Neural cell (in vitro differentiated cells): ENCODE measurements at regions not wholly inside any gene's neighbourhood (a gene's known extent, or its start where the extent isn't known, plus 50 kb on each side); places are given as distances from the start of the nearest gene placed in this dataset.

Experiments
- H2AFZ ChIP-seq: fragments of 200-600, 300-800 bp; sonication (generic), shearing (Covaris generic); 2 replicates; pipeline ENCODE4 v1.6.0; 2014; ENCODE audit warnings: low read depth, mild to moderate bottlenecking, antibody characterized with exemption, low read length, moderate library complexity
- H3F3A ChIP-seq: fragments of 200-600 bp; shearing (Covaris generic); 2 replicates; pipeline ENCODE4 v1.6.1; 2016; ENCODE audit warnings: mild to moderate bottlenecking, moderate library complexity, mixed read lengths, antibody characterized with exemption, low read length; ENCODE audit not compliant: insufficient read depth, poor library complexity, severe bottlenecking
- H3K27ac ChIP-seq: fragments of 200-600, 300-800 bp; sonication (generic), shearing (Covaris generic); 2 replicates; pipeline ENCODE4 v1.5.1; 2014; ENCODE audit warnings: mild to moderate bottlenecking, low read length, moderate library complexity
- H3K27me3 ChIP-seq: fragments of 300-800, 200-600 bp; sonication (generic), shearing (Covaris generic); 2 replicates; pipeline ENCODE4 v1.6.0; 2014; ENCODE audit warnings: mild to moderate bottlenecking, low read depth, low read length, moderate library complexity; ENCODE audit not compliant: insufficient read depth
- H3K36me3 ChIP-seq: fragments of 300-800, 200-600 bp; sonication (generic), shearing (Covaris generic); 2 replicates; pipeline ENCODE4 v1.5.1; 2014; ENCODE audit warnings: mild to moderate bottlenecking, antibody characterized with exemption, low read length, moderate library complexity; ENCODE audit not compliant: insufficient read depth
- H3K4me2 ChIP-seq: fragments of 300-800, 200-600 bp; sonication (generic), shearing (Covaris generic); 2 replicates; pipeline ENCODE4 v1.6.0; 2014; ENCODE audit warnings: mild to moderate bottlenecking, low read length
- H3K4me3 ChIP-seq: fragments of 300-800, 200-600 bp; sonication (generic), shearing (Covaris generic); 2 replicates; pipeline ENCODE4 v1.5.1; 2014; ENCODE audit warnings: mild to moderate bottlenecking, low read length, moderate library complexity
- H3K79me2 ChIP-seq: fragments of 200-600 bp; shearing (Covaris generic); replicated peaks from 2 replicates; pipeline ENCODE4 v1.6.0; 2014; ENCODE audit warnings: mild to moderate bottlenecking, low read length, moderate library complexity; ENCODE audit not compliant: insufficient read depth
- H3K9ac ChIP-seq: fragments of 300-800, 200-600 bp; sonication (generic), shearing (Covaris generic); 2 replicates; pipeline ENCODE4 v1.6.1; 2016; ENCODE audit warnings: mild to moderate bottlenecking, low read length, mixed read lengths
- H3K9me2 ChIP-seq: fragments of 200-600 bp; shearing (Covaris generic); 2 replicates; pipeline ENCODE4 v1.6.1; 2016; ENCODE audit warnings: mild to moderate bottlenecking, low read length, mixed read lengths; ENCODE audit not compliant: insufficient read depth
- H3K9me3 ChIP-seq: fragments of 200-600, 300-800 bp; sonication (generic), shearing (Covaris generic); 2 replicates; pipeline ENCODE4 v1.6.1; 2016; ENCODE audit warnings: mild to moderate bottlenecking, mixed run types, low read length, moderate library complexity, mixed read lengths
- H4K20me1 ChIP-seq: fragments of 200-600 bp; shearing (Covaris generic); 2 replicates; pipeline ENCODE4 v1.6.1; 2016; ENCODE audit warnings: mild to moderate bottlenecking, mixed run types; ENCODE audit not compliant: insufficient read depth
- EP300 ChIP-seq: fragments of 450-650 bp; conservative IDR thresholded peaks from 2 replicates; pipeline ENCODE4 v1.6.1; 2014; ENCODE audit warnings: antibody characterized with exemption, mild to moderate bottlenecking, moderate library complexity; ENCODE audit not compliant: poor library complexity, severe bottlenecking
- EZH2 ChIP-seq: fragments of 200-600, 300-800 bp; shearing (Covaris generic), sonication (generic); IDR thresholded peaks from 2 replicates; pipeline ENCODE4 v1.6.1; 2014; ENCODE audit warnings: antibody characterized with exemption, low read length, borderline replicate concordance, mild to moderate bottlenecking; ENCODE audit not compliant: insufficient read depth, poor library complexity, severe bottlenecking
- MXI1 ChIP-seq: fragments of 450-650 bp; conservative IDR thresholded peaks from 2 replicates; pipeline ENCODE4 v1.6.1; 2014; ENCODE audit warnings: antibody characterized with exemption, mild to moderate bottlenecking; ENCODE audit not compliant: poor library complexity, severe bottlenecking
- POLR2AphosphoS5 ChIP-seq: IDR thresholded peaks from 2 replicates; pipeline ENCODE4 v1.6.1; 2012
- RAD21 ChIP-seq: fragments of 450-650 bp; conservative IDR thresholded peaks from 2 replicates; pipeline ENCODE4 v1.6.1; 2014; ENCODE audit warnings: antibody characterized with exemption, mild to moderate bottlenecking, moderate library complexity
- SMC3 ChIP-seq: fragments of 450-650 bp; conservative IDR thresholded peaks from 2 replicates; pipeline ENCODE4 v1.6.1; 2014; ENCODE audit warnings: antibody characterized with exemption, mild to moderate bottlenecking, moderate library complexity; ENCODE audit not compliant: poor library complexity
- TAF1 ChIP-seq: IDR thresholded peaks from 2 replicates; pipeline ENCODE4 v1.6.1; 2012; ENCODE audit warnings: low read depth
- TF ChIP-seq, protein P1 (sequence below): fragments of 450-650 bp; IDR thresholded peaks from 2 replicates; pipeline ENCODE4 v1.5.1; 2014; ENCODE audit warnings: antibody characterized with exemption, mild to moderate bottlenecking, moderate library complexity; ENCODE audit not compliant: poor library complexity, severe bottlenecking
- TF ChIP-seq, protein P2 (sequence below): IDR thresholded peaks from 2 replicates; pipeline ENCODE4 v1.6.1; 2012; ENCODE audit warnings: borderline replicate concordance

DNA sequence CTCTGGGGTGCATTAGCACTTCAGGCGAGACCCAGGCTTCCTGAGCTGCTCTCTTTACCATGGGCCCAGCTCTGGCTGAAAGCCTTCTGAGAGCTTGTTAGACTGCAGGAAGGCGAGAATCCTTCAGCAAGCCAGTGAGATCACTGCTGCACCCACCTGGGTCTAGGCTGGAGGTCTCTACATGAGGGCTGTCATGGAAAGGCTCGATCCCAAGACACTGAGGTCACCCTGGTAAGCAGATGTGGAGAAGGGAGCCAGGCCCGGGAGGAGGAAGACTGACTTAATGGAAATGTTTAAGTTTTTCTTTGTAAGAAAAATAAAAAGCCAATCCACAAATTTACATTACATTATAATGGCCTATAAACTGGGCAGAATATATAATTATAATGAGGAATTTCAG is 684.5 kb downstream of the TNS3 start:
- Histone ChIP-seq H3K4me2 (no peak overlapping the region), H3K9ac (no peak overlapping the region), H3K27ac (no peak overlapping the region), H3K36me3 (no peaks in the 10 kb centered on the region), H4K20me1 (no peaks in the 10 kb centered on the region), H3K4me3 (no peak overlapping the region), H3K9me3 (no peaks in the 10 kb centered on the region), H3K79me2 (no peaks in the 10 kb centered on the region), H2AFZ (no peak overlapping the region), H3F3A (no peaks in the 10 kb centered on the region), H3K9me2 (no peaks in the 10 kb centered on the region), H3K27me3 (no peaks in the 10 kb centered on the region)
- TF ChIP-seq SMC3 = no peak
- TF ChIP-seq MXI1 = no peak
- TF ChIP-seq, protein P1, sequence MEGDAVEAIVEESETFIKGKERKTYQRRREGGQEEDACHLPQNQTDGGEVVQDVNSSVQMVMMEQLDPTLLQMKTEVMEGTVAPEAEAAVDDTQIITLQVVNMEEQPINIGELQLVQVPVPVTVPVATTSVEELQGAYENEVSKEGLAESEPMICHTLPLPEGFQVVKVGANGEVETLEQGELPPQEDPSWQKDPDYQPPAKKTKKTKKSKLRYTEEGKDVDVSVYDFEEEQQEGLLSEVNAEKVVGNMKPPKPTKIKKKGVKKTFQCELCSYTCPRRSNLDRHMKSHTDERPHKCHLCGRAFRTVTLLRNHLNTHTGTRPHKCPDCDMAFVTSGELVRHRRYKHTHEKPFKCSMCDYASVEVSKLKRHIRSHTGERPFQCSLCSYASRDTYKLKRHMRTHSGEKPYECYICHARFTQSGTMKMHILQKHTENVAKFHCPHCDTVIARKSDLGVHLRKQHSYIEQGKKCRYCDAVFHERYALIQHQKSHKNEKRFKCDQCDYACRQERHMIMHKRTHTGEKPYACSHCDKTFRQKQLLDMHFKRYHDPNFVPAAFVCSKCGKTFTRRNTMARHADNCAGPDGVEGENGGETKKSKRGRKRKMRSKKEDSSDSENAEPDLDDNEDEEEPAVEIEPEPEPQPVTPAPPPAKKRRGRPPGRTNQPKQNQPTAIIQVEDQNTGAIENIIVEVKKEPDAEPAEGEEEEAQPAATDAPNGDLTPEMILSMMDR = no peak
- TF ChIP-seq TAF1 = no peak
- TF ChIP-seq EZH2 = no peak
- TF ChIP-seq POLR2AphosphoS5 = no peak
- TF ChIP-seq, protein P2, sequence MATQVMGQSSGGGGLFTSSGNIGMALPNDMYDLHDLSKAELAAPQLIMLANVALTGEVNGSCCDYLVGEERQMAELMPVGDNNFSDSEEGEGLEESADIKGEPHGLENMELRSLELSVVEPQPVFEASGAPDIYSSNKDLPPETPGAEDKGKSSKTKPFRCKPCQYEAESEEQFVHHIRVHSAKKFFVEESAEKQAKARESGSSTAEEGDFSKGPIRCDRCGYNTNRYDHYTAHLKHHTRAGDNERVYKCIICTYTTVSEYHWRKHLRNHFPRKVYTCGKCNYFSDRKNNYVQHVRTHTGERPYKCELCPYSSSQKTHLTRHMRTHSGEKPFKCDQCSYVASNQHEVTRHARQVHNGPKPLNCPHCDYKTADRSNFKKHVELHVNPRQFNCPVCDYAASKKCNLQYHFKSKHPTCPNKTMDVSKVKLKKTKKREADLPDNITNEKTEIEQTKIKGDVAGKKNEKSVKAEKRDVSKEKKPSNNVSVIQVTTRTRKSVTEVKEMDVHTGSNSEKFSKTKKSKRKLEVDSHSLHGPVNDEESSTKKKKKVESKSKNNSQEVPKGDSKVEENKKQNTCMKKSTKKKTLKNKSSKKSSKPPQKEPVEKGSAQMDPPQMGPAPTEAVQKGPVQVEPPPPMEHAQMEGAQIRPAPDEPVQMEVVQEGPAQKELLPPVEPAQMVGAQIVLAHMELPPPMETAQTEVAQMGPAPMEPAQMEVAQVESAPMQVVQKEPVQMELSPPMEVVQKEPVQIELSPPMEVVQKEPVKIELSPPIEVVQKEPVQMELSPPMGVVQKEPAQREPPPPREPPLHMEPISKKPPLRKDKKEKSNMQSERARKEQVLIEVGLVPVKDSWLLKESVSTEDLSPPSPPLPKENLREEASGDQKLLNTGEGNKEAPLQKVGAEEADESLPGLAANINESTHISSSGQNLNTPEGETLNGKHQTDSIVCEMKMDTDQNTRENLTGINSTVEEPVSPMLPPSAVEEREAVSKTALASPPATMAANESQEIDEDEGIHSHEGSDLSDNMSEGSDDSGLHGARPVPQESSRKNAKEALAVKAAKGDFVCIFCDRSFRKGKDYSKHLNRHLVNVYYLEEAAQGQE = no peak
- no peak for TF ChIP-seq EP300
- TF ChIP-seq RAD21 = no peak

DNA sequence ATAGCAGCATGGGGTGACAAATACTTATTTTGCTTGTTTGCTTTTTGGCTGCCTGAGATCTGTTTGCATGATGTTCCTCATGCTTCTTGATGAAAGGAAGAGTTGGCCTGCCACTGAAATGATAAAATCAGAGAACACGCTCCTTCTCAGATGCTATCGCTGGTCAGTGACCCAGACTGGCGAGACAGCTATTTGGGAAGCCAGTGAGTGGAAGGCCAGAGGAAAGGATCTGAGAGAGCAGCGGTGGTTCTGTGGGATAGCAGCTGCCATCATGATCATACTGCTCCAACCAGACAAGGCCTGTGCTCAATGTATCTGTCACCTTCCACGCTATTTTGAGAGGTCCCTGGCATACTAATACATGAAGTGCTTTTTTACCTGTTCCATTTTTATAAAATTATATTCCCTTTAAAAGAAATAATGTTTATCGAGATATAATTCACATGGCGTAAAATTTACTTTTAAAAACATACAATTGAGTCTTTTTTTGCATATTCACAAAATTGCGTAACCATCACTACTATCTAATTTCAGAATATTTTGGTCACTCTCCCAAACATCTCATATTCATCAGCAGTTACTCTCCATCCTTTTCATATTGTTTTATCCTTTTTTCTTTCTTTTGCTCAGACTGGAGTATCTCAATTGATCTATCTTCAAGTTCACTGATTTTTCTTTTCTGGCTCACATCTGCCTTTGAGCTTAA is 695.1 kb downstream of the TNS3 start:
- Histone ChIP-seq H3K27me3 (no peaks in the 10 kb centered on the region), H3F3A (no peaks in the 10 kb centered on the region), H3K27ac (no peak overlapping the region), H3K36me3 (no peaks in the 10 kb centered on the region), H3K4me3 (no peak overlapping the region), H3K9me2 (no peaks in the 10 kb centered on the region), H3K9me3 (no peaks in the 10 kb centered on the region), H4K20me1 (no peaks in the 10 kb centered on the region), H3K9ac (no peak overlapping the region), H2AFZ (no peak overlapping the region), H3K4me2 (no peak overlapping the region), H3K79me2 (no peaks in the 10 kb centered on the region)
- TF ChIP-seq TAF1 (no peak), EP300 (no peak), EZH2 (no peak), MXI1 (no peak), POLR2AphosphoS5 (no peak), SMC3 (no peak)
- TF ChIP-seq, protein P2 = no peak
- TF ChIP-seq, protein P1 = no peak
